GM19025 (cell line): ENCODE measurements at regions not wholly inside any gene's neighbourhood (a gene's known extent, or its start where the extent isn't known, plus 50 kb on each side); places are given as distances from the start of the nearest gene placed in this dataset.
A peak's percentile ranks its signal among the peaks of the same experiment; 100 is the strongest.
"Not testable (repeated sequence)": the region's sequence is repeated elsewhere in the genome, so short reads cannot be mapped to it uniquely, and the experiment has no call there.

ENCODE experiments used
- ATAC-seq: cut with Tn5 transposase; IDR thresholded peaks from one replicate; pipeline ENCODE4 v1.9.1; 2021; ENCODE audit warnings: mild to moderate bottlenecking, low read depth, moderate library complexity; ENCODE audit not compliant: unreplicated experiment

DNA sequence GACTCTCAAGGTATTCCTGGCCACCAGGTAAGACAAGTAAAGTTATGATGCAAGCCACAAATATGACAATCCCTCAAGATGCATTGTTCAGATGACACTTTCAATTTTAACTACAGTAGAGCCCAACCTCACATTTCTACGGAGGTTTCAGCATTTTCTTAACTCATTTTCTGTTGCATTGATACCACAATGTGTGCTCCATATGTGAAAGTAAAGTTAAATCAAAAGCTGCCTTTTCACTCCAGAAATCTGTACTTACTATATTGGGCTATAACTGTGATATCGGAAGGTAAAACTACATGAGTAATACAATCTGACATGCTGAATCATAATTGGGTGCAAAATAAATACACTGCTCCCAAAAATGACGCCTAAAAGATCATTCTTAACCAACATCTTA lies 333.6 kb upstream of the MEF2C start:
- ATAC-seq: no peak

DNA sequence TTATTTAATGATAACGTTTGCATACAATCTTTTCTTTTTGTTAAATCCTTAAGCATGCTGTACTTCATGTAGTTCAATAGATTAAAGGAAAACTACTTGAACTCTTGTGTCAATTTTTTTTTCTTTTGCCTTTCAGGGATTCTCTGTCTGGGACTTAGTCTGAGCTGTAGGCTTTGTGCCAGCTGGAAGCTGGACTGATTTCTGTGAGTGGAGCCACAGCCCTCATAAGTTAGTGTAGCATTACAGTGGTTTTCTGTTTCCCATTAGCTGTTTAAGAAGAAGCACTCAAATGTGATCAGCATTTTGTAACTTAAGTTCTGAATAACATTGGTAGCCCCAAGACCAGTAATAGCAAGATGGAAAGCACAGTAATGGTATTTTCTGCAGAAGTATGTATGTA lies 330.6 kb upstream of the MEF2C start:
- no peak for ATAC-seq

DNA sequence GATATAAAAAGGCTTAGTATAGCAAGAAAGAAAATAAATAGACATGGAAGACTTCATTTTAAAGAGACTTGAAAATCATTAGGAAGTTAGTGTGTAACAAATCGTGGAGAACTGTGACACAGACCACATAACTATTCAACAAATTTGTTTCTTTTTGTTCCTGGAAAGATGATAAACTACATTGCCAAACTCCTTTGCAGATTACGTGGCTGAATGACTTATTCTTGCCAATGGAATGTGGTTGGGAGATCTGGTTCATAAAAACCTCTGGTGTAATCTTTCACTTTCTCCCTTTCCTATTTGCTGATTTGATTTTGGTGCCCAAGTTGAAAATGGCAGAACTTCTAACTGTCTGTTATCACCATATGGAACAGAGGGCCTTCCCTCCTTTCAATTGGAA lies 328.9 kb upstream of the MEF2C start:
- ATAC-seq: no peak

DNA sequence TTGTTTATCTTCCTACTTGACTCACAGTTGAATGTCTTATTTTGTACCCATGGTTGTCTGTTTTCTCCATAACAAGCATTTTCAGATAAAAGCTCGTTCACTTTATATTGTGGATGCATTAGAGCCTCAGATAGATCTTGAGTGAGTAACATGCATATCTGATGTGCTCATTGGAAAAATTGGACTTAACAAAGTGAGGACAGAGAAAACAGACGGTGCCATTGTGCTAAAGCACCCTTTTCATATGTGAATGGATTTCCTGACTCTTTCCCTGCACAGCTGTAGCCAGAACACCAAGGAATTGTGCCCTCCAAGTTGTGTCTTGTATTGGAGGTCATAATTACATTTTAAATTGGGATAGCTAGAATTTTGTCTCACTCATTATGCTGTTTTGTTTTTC lies 325.8 kb upstream of the MEF2C start:
- ATAC-seq: no peak

DNA sequence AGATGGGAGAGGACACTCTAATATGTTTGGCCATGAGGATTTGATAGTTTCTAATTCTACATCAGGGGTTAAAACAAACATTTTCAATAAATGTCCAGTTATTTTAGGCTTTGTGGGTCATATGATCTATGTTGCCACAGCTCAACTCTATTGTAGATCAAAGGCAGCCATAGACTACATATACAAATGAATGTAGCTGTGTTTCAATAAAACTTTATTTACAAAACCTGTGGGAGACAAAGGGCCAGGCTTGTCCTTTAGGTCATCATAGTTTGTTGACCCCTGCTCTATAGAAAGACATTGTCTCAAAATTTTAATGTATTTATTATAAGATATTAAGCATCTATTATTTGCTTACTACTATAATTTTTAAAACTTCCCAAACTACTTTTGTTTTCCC lies 325.4 kb upstream of the MEF2C start:
- ATAC-seq: no peak

DNA sequence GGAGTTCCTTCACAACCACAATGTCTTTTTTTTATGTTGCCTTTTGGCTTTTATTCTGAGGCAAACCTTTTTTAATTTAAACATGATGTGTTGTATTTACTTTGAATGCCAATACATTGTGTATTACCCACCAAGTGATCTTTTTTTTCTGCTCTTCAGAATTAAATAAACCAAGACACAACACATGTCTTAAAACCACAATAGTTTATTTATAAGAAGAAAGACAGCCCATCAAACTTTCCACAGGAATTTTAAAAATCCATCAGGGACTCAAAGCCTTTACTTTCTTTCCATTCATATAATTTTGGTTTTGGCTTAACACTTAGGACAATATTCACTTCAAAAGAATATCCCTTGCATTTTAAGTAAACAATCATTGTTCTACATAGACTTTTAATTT lies 321.8 kb upstream of the MEF2C start:
- no peak for ATAC-seq

DNA sequence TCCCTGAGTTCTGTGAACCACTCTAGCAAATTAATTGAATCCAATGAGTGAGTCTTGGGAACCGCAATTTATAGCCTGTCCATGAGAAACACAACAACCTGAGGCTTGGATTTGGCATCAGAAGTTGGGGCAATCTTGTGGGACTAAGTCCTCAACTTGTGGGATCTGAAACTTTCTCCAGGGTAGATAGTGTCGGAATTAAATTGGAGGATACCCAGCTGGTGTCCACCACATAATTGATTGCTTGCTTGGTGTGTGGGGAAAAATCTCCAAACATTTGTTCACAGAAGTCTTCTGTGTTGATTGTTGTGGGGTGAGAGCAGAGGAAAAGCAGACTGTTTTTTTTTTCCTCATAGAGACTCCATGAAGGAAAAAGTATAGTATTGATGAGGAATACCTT lies 320.6 kb upstream of the MEF2C start:
- no peak for ATAC-seq

DNA sequence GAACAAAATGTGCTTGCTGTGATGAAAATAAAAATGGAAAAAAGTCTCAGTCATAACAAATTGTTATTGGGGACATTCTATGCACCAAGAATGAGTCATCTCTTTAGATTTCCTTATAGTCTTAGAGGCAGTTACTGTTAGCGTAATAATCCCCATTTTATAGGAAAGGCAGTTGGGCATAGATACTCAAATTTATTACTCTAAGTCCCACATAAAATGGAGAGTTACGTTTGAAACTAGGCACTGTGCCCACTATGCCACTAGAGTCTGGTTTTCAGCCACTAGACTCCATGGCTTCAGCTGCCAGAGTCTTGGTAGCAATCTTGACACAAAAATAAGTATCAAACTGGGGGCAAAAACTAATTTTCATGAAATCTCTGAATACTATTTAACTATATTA lies 317.9 kb upstream of the MEF2C start:
- no peak for ATAC-seq

DNA sequence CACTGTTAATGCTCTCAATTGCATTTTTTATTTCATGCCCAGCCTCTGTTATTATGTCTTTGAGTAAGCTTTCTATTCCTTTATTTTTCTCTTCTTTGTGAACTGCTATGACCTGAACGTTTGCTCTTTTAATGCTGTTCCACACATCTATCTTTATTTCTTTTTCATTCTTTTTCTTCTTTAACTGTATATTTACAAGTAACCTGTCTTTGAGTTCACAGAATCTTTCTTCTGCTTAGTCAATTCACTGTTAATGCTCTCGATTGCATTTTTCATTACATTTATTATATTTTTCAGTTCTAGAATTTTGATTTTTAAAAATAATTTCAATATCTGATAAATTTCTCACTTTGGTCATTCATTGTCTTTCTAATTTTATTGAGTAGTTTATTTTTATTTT lies 316.3 kb upstream of the MEF2C start:
- ATAC-seq: no peak

DNA sequence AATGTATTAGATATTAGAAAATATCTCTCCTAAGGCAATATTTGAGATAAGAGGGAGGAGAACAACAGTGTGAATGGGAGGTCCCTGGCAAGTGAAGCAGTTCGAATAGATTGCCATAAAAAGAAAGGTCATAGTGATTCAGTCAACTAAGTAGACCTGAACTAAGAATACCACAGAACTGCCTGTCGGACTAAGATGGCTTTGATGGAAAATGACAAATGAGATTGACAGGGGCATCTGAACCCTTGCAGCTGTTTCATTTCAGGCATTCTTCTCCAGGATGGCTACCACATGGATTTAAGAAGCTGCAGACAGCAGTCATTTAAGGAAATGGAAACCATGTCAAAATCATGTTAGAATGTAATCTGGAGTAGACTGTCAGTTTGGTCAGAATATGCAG lies 308.4 kb upstream of the MEF2C start:
- ATAC-seq: no peak

DNA sequence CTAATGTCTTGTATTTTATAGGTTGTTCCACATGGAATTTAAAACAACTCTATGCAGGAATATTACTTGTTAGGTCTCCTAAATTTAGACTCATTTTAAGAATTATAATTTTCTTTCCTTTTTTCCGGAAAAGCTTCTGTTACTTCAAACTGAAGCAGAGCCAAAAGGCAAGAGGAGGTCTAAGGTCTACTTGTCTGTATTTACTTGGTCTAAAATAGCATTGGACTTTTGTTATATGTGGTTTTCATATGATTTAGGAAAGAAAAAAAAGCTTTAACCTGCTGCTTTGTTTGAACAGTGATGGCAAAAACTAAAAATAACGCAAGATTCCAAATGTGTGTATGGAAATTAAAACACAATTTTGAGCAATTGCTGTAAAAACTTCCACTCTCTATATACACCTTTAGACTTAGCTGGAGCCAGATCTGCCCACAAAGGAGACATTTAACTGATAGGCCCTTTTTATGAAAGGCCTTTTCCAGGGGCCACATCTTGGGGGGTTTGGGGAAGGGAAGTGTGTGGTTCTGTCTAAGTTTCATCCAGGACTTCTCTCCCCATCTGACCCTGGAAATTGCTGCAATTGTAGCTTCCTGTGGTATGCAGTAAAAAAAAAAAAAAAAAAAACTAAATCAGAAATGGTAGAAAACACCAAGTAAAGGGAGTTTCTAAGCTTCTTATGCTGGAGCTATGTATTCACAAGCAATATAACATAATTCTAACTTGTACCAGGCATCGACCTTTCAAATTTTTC lies 307.7 kb upstream of the MEF2C start:
- no peak for ATAC-seq

DNA sequence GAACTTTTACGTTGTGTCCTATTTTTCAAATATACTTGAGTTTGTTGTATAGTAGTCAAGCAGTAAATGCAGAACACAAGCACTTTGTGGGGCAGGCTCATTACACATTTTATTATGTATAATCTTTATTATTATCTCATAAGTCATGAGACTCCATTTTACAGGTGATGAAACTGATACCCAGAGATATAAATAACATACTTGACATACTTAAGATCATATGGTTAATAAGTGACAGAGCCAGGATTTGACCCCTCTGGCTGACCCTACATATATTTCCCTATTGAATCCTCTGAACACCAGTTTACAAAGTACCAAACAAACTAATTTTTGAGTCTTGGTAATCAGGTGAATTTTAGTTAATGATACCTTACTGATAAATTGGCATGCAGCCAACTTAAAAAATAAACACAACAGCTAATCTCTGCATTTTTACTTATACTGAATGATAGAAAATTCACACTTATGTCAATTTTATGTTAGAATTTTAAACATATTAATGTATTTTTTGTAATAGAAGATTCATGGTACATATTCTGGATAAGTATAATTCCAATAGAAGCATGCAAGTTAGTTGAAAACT lies 305.0 kb upstream of the MEF2C start:
- no peak for ATAC-seq

DNA sequence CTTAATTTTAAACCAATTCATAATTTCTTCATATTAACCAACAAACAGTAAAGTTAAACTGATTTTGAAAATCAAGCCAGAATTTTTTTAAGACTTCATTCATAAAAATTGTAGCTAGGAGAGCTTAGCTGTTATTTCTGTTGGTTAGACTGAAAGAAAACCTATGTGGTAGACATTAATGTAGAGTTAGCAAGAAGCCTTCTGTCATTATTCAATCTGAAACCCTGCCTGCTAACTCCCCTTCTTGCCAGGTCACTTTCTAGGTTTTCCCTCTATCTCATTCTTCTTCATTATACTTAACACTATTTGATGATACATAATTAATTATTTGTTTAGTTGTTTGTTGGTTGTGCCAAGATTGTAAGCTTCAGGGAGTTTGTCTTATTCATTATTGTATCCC lies 304.3 kb upstream of the MEF2C start:
- ATAC-seq: no peak

DNA sequence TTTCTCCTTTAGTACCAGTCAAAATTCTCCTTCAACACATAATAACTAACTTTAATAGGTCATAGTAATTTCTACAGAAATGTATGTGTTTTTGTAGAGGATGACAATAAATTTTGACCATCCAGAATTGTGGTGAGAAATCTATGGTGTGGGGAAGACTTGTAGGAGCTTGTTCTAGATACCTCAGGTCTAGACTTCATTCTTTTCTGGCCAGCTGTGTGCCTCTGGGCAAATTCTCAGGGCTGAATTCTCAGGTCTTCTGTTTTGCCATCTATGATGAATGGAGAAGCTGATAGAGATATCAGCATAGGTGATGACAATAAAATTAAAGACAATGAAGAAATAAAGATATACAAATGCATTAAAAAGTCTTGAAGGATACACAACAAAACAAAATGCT lies 298.6 kb upstream of the MEF2C start:
- ATAC-seq: no peak

DNA sequence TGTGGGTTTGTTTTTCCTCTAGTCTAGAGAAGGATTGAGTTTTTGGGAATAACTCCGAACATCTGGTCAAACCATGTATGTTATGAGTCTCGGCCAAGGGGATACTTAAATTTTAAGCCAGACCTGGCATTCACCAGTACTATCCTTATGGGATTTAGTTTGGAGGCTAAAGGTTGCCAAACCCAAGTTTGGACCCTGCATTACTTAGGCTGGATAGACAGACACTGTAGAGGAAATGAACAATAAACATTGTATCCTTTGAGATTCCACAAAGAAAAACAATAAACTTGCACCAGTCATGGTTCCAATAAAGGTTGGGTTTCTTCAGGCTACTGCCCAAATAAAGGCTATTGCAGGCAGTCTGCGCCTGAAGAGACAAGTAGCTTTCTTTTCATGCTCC lies 296.7 kb upstream of the MEF2C start:
- ATAC-seq: no peak

DNA sequence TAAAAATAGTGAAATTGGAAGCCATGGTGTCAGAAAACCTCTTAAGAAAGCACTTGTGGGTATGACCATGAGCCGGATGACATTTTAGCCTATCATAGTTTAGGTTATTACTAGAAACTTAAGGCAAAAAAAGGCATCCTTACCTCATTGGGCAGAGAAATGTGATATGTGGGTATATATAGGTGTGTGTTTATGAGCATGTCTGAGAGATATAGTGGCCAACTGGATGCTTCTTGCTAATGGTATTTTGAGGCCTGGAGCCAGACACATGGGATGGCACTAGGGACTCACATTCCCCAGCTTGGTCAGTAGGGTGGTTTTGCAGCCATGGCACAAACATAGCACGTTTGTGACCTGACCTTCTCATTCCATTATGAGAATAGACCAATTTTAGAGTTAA lies 295.6 kb upstream of the MEF2C start:
- no peak for ATAC-seq

DNA sequence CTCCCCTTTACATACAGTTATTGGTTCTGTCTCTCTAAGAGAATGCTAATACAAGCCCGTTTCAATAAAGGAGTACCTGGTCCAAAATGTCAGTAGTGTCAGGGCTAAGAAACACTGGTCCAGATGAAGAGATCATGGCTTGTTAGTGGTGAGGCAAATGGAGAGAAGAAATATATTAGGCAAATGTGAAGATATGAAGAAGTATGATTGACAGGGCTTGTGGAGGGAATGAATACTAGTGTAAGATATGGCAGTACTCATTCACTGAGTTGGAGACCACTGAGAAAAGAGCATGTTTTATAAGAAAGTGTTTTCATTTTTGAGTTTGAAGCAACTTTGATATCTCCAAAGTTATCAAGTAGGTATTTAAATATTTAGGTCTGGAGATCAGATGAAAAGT lies 290.5 kb upstream of the MEF2C start:
- no peak for ATAC-seq

DNA sequence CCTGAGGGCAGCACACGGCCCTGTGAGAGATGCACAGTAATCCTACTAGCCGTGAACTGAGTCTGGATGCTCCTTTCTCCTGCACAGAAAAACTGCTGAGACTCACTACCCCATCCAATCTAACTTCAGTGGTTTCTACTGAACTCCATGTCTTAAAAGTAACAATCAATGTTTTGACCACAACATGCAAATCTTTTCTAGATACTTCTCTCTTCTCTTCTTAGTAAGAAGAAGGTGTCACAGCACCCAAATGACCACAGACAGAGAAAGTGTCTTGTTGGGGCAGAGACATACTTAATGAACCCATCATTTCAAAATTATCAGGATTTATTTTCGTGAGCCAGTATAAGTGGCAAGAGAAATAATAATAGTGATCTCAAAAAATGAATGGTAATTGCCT lies 285.8 kb upstream of the MEF2C start:
- peak; percentile 95 for ATAC-seq

DNA sequence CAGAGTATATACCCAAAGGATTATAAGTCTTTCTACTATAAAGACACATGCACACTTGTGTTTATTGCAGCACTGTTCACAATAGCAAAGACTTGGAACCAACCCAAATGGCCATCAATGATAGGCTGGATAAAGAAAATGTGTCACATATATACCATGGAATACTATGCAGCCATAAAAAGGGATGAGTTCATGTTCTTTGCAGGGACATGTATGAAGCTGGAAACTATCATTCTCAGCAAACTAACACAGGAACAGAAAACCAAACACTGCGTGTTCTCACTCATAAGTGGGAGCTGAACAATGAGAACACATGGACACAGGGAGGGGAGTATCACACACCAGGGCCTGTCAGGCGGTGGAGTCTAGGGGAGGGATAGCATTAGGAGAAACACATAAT lies 281.7 kb upstream of the MEF2C start:
- ATAC-seq: not testable (repeated sequence)

DNA sequence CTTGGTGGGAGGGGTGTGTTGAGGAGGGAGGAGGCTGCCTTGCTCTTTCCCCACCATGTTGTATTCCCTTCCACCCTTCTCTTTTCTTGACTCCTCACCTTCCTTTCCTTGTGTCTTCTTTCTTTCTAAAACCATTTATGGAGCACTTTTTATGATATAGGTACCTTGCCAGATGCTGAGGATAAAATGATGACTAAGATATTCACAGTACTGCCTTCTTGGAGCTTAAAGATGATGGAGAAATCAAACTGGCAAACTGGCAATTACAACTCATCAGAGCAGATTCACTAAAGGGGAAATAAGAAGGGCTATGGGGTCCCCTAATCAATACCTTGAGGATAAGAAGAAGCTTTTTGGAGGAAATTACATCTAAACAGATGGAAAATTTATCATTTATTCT lies 273.2 kb upstream of the MEF2C start:
- no peak for ATAC-seq

DNA sequence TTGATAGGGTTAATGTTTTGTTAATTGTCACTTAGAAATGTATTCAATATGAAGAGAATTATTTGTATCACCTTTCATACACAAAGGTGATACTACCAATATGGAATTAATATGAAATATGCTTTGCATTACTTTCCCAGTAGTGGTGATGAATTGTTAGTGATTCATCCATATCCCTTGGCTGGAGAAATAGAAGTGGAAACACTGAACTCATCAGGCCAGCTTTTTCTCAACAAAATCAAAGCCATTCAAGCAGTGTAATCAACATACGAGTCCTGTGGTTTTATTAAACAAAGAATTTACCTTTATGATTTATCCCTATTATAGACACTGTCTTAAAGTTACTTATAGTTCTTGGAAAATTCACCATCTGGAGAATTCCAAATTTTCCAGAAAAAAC lies 264.0 kb upstream of the MEF2C start:
- no peak for ATAC-seq

DNA sequence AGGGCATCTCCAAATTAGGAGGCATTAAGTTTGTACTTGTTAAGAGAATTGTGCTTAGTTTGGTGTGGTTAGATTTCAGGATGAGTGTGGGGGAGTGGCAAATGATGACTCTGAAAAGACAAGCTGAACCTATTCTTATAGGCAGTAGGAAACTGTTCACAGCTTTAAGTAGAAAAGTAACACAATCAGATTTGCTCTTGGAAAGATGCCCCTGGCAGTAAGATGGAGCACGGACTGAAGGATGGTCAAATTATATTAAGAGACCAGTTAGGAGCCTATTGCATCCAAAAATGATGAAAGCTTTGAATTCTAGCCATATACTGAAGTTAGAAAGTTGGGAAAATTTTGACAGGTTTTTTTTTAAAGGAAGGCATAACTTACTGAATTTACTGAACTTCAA lies 254.2 kb upstream of the MEF2C start:
- ATAC-seq: no peak

DNA sequence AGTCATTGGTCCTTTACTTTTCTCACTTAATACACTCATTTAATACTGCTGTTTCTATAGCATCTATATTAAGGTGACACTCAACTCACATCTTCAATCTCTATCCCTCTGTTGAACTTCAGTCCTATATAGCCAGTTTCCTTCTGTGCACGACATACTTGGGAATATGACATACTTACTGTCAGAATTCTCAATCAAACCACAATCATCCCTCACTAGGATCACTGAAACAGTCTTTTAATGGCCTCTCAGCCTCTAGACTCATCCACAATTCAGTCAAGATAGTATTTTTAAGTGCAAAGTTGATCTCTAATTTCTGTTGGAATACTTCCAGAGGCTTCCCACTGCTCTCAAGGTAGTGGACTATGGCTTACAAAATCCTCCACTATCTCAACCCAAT lies 251.0 kb upstream of the MEF2C start:
- ATAC-seq: no peak
